ENCODE measurements at regions not wholly inside any gene's neighbourhood (a gene's known extent, or its start where the extent isn't known, plus 50 kb on each side); places are given as distances from the start of the nearest gene placed in this dataset.

DNA sequence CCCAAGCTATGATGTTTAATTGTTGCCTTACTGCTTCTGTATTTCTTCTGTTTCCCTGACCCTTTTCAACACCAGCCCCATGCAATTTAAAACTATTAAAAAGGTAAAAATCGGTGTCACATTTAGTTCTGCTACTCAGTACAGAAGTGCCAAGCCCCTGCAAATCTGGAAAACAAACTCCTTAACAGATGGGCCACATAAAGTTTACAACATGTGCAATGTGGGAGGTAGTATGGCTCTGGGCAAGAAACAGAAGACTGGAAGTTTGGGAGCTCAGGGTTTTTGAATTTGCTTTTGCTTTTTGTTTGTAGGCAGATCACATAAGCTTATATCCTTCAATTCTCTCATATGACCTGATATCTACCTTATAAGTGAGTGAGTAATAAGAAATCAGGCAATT is 404.0 kb upstream of the ATP2B1 start:
- DNase-seq = no peak

DNA sequence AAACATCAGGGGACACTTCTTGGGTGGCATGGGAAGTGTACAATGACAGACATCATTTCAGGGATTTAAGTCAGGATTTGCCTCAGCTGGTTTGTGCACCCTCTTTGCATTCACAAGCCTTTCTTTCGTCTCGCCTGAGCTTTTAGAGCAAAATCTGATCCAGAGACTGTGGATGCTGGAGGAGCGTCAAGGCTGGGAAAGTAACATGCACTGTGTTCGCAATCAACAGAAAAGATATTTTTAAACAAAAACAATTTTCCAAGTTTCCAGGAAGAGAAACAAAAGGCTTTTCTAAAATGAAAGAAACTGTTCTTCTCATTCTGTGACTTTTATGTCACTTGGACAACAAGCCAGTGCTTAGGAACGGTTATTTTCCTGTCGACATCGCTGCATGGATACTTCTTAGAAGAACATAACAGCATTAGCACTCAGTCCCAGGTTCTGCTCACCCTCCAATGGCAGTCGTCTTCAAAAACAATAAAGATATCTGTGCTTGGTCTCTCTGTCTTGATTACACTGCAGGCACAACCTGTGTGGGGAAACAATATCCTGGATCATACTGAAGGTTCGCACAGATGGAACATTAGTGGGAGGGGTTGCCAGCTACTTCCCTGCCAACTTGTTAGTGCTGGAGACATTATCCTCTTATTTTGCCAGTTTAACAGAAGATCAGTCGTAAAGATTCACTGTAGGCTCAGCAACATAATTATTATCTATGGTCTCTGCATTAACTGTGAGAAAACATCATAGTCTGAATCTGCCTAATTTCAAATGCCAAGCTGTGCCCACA is 403.3 kb upstream of the ATP2B1 start:
- DNase-seq = no peak

DNA sequence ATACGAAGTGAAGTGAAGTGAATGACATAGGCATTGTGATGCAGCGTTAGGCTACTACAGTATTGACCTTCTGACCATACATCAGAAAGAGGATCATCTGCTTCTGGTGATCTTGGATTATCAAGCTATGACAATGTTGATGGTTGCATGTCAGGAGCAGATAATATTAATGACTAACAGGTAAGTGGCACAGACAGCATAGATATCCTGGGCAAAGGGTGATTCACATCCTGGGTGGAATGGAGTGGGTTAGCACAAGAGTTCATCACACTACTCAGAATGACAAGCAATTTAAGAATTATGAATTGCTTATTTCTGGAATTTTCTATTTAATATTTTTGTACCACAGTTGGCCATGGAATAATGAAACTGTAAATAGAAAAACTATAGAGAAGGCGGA is 397.9 kb upstream of the ATP2B1 start:
- DNase-seq = no peak

DNA sequence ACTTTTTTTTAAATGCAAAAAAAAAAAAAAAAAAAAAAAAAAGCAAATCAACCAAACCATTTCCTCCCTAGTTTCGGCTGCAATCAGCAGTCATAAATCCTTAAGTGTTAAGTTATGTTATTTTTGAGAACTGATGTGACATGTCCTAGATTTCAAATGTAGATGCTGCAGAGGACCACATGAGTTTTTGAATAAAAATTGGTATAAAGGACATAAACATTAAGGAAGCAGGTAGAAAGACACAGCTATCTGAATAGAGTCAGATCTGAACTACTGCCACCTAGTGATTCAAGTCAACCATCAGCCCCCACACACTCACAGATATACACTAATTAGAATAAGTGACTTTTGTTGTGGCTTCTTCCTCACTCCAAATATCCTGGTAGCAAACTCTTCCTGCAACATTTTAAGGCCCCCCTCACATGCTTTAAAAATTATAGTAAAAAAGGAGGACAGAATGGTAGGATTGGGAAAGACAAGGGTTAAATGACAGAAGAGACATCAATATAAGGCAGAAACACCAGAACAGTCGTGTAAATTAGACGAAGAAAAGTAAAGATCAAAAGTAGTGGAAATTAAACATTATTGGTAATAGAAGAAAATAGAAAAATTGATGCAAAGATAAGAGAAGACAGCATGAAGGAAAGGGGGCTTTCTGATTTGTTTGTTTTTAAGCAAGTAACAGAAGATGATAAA is 394.5 kb upstream of the ATP2B1 start:
- DNase-seq = peak; percentile 50

DNA sequence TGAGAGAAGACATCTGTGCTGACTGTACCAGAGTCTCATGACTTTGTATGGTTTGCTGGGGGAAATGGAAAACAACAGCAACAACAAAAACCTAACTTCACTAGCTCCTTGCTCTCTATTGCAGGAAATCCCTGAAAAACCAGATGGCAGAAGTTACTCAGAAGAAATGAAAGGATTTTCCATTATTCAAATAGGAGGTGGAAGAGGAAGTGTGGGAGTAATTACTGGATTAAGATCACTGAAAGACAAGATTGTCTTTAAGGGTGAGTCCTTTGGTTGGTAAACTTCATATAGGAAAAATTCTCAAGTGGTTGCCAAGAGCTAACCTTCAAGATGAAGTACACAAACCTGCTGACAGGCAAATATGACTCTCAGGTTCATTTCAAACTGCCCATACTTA is 391.9 kb upstream of the ATP2B1 start:
- DNase-seq = no peak

DNA sequence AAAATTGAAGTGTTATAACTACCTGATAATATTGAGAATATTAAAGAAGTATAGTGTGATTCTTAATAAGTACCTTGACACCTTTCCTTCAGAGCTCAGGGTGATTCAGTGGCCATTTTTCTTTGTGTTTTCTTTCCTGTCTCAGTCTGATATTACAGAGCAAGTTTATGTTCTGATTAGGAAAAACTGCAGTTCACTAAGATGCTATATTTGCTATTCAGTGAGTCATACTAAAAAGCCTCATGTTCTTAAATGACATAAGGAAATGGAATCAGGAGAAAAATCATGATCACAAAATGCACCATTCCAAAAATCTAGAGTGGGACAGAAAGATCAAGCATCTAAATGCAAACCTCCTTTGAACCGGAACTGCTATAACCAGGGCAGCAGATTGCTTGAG is 390.6 kb upstream of the ATP2B1 start:
- no peak for DNase-seq

DNA sequence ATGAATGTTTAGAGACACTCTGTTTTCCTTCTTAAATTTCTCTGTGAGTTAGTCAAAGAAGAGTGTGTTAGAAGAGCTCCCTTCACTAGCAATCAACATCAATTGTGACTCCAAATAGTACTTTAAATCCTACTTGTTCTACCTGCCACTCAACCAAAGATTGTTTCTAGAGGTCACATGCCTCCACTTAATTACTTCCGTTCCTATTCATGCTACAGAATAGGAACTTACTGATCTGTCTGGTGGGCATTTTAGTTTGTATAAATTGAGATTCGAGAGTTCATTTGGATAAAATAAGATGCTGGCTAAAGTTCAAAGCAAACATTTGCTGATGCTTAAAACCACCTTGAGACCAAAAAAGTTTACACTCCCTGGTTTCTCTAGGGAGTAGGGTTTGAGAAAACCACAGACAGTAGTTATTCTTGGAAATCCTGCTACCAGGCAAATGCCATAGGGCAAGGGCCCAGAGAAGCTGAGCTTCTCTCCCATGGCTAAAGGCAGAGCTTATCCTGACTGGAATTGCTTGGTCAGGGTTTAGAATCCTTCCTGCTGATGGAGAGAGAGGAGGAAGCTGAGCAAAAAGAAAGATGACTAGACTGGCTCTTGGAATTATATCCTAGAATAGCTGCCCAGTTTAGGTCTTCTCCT is 389.6 kb upstream of the ATP2B1 start:
- no peak for DNase-seq

DNA sequence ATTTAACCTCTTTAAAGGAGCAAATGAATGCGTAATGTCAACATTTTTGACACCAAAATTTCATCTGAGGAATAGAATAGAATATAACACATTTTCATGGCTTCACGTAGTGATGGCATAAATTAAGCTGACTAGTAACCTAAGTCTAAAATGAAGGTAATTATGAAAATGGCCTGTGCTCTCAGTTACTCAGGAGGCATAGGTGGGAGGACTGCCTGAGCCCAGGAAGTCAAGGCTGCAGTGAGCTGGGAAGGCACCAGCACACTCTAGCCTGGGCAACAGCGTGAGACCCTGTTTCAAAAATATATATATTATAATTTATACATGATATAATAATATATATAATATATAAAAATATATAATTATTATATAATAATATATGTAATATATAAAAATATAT is 383.2 kb upstream of the ATP2B1 start:
- no peak for DNase-seq

DNA sequence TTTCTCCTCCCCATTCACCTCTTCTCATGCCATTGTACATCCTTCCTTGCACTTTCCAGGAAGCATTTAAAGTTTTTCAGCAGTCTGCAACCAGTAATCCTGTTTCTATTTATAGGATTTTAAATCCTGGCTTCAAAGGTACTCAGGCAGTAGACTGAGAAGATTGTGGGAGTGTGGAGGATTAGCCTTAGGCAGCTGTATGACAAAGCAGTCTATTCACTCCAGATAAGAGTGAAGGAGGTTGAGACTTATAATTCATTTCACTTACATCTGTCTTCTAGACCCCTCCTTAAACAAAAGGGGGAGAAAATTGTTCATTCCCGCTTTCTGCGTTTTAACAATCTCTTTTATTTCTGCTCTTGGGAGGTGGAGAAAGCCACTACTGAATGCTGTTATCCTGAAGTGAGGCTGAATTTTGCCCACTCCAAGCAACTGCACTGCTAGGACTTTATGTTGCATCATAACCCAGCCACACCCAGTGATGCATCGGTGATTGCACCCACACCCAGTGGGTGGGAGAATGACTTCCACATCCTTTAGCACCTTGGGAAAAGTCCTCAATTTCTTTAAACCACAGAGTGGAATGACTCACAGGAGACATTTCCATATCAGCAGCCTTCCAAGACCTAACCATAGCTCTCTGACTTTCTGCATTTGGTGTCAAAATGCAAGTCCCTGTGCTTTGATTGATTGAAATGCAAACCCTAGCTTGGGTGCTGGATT is 382.5 kb upstream of the ATP2B1 start:
- peak; percentile 55 for DNase-seq

DNA sequence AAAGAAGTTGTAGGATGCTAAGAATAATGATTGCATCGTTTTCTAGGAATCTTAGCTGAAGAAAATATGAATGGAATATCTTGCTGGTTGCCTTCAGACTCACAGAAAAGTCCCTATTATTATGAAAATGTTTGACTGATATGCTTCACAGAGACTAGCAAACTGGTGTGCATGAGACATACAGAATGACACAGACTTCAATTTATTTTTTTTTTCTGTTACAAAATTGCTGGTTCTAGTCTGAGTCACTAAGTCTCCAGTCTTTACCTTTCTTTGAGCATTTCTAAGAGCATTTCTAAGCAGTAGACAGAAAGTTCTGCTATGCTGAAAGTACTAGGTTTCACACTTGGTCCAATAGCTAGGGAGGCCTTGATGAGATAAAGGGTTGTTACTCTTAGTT is 377.6 kb upstream of the ATP2B1 start:
- peak; percentile 18 for DNase-seq

DNA sequence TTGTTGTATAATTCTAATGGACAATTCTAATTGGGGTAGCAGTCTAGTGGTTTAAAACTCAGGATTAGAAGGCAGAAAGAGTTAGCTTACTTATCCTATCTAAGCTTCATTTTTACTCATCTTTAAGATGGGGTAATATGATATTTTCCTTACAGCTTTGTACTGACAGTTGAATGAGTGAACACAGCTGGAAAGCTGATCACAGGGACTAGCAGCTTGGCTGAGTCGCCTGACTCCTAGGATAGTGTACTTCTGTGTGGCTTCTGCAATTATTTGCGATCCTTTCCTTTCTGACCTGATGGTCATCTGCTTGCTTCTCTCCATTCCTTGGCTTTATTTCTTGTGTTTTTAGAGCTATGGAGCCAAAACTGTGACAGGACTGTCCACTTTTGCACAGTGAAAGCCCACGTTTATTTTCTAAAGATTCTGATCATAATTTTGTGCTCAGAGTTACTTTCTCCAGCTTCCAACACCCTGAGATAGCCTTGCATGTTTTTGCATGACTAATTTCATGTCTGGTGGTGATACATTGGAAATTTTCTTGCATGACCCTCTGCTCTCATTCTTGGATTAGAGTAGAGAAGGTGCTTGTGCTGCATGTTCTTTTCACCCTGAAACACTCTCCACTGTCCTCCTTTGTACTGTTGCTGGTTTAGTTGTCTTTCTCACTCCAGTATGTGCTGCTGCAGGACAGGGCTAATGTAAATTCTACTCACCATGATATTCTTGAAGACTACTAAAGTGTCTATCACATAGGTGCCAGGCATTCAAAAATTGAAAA is 377.0 kb upstream of the ATP2B1 start:
- DNase-seq = no peak

DNA sequence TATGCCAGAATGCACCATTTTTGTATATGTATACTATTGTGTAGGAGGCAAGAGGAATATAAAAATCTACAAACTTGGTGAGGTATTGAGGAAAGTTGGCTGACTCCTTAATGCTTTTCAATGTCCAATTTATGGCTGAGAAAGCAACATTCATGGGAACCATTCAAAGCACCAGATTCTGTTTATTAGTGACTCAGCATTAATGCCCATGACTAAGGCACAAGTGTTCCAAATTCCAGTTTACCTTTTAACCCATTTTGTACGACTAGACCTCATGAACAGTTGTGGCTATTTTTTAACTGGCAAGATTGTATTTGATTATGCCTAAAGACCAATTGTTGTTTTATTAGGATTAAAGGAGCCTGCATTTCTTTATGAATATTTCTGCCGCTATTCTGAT is 375.4 kb upstream of the ATP2B1 start:
- DNase-seq = no peak

DNA sequence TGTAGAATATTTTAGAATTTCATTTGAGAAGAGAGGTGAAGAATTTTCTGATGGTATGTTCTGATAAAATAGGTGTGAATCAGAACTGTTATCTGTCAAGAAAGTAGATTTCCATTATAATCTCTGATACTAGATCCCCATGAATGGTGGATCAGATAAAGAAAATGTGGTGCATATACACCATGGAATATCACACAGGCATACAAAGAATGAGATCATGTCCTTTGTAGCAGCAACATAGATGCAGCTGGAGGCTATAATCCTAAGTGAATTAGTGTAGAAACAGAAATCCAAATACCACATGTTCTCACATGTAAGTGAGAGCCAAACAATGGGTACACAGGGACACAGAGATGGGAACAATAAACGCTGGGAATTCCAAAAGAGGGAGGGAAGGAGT is 372.0 kb upstream of the ATP2B1 start:
- no peak for DNase-seq

DNA sequence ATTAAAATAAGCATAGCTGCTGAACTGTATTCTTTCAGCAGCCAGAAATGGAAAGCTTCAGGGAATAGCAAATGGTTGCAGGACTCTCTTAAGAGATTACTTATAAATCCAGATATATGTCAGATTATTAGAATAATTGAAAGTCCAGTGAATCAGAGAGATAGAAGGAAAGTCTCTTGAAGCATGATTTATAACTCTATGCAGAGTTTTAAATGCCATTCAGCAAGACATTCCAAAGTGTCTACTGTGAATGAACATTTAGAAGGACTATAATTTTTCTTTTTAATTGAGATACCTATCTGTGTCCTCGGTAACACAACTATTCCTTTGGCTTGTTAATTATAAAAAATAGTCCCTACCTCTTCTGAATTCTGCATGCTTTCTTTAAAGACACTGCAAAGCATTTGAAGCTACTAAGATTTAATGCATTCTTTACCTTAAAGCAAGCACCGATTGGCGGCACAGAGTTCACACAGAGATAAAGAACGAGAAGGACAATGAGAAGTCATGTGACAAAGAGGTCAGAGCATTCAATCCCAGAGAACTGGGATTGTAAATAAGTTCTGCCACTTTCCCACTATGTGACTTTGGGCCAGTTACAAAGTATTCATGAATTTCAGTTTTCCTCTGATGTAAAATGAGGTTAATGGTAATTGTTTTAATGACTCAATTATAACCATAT is 371.0 kb upstream of the ATP2B1 start:
- no peak for DNase-seq

DNA sequence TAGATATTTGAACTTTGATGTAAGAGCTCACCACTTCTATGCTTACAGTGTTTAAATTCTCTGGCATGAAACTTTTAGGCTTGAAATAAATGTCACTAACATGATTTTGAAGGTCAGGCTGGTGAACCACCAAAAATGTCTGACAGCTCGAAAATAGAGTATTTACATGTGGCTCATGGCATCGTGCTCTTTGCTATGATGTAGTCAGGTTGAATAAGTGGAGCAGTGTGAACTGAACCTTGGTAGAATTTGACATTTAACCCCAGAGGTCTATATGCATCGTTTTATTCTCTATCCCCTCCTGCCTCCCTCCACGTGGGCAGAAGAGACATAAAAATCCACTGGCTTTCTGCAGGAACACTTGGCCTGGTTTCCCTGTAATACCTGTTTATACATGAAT is 369.7 kb upstream of the ATP2B1 start:
- DNase-seq = no peak

DNA sequence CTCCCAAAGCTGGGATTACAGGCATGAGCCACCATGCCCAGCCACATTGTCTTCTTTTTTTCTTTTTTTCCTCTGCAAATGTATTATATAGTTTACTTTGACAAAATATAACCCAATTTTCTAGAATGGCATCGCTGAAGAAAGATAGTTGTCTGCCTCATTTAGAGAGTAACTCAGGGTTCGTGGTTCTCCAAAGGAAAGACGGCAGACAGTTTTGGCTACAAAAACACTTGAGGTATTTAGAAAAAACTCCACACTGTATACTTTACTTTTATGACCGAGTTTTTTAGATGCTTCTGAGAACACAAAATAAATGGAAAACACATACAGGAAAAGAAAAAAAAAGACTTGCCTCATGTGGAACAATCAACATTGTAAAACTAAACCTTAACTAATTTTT is 369.1 kb upstream of the ATP2B1 start:
- no peak for DNase-seq

DNA sequence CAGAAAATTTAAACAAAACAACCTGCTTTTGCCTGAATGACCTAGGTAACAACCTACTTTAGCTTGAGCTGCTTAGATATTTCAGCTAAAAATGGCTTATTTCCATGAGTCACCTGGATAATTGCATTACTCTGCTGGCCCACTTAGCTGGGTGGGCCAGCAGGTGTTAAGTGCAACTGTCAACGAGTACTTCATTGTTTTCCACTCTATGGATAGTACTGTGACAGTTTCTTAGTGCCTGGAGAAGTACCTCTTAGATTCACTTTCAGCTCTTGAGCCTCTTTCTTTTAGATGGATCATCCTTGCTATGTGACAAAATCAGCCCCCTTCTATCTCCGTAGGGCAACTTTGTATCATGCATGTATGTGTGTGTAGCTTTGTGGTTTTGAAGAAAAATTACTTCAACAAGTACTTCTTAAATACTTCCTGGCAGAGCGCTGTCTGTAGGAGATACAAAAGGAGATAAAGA is 368.2 kb upstream of the ATP2B1 start:
- DNase-seq = no peak

DNA sequence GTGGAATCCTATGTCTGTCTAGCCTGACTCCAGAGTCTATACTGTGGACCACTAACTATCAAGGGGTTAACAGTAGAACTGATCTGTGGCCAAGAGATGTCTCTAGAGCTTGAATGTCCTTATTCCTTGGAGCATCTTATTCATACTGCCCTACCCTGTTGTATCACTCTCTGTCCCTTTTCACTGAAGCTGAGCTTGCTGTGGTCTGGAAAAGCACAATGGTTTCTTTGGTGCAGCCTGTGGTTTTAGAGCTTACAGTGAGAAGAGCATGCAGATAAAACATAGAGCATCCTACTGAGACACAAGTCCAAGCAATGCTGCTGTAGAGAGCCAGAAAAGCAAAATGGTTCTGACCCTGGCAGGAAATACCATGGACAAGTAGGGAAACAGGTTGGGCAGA is 367.0 kb upstream of the ATP2B1 start:
- DNase-seq = no peak

DNA sequence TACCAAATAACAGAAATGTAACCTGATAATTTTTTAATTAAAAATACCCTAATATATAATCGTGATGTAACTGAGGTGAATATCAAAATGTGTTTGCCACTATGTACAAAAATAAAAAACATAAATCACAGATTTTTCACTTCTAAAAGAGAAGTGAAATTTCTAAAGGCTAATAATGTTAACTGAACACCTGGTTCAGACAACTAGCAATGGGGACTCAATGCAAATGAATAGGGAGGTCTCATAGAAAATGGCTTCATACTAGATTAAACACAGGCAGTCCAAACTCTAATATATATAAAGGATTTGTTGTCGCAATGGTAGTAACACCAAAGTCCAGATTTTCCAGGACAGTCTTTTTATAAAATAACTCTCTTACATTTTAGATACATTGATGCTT is 365.4 kb upstream of the ATP2B1 start:
- no peak for DNase-seq

DNA sequence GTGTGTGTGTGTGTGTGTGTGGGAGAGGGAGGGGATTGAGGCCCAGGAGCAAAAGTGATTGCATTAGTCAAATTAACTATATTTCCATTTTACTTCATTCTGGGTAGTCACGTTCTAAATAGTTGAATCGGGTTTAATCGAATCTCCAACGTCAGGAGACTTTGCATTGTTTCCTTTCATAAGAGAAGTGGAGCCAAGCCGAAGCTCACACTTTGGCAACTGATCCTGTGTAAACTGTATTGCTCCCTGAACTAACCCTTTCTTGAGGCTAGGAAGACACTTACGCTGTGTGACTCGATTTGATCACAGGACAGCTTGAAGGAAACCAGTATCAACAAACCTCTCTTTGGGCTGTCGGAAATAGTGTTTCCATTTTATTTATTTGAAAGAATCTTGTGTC is 363.4 kb upstream of the ATP2B1 start:
- no peak for DNase-seq

DNA sequence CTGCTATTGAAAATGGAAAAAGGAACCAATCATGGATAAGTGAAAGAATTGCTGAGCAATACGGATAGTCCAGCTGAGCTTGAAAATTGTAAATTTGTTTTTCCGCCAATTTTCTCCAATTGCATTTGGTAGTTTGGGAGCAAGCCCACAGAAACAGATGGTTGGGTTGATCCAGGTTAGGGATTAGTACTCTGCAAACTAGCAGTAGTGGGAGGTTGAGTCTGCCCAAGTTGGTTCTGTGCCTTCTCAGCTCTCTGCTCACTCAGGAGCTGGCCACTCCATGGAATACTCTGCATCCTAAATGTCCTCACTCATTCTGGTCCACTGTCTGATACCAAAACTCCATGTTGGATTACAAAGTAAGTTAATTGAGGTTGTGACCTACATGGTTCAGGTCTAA is 361.1 kb upstream of the ATP2B1 start:
- no peak for DNase-seq

DNA sequence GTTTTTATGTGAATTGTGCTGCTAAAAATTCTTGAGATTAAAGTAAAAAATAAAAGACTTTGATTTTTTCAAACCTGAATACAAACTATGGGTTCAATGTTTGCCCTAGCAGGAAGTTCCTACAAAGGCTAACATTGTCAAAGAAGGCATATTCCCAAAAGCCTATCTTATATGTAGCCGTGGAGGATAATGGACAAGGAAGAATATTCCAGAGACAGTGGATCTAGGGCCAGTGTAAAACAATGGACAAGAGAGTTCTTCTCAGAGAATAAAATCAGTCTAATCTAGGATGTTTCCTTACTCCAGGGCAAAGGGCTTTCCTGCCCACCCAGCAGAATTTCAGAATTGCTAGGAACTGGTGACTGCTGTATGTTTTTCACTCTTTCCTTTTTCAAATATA is 359.2 kb upstream of the ATP2B1 start:
- DNase-seq = no peak

All from activated CD4-positive, alpha-beta T cell treated with anti-CD3 and anti-CD28 coated beads, Interleukin-10, Interleukin-2, amounts not matched to agents 100 ng/mL and 50 ng/mL, durations not matched to agents 16 hours and 8 hours (primary cell).